Muscle layer of duodenum (tissue), 2 donors: ENCODE measurements at regions not wholly inside any gene's neighbourhood (a gene's known extent, or its start where the extent isn't known, plus 50 kb on each side); places are given as distances from the start of the nearest gene placed in this dataset.

Experiments used
- H3K27ac ChIP-seq: one replicate; pipeline ENCODE4 v1.7.0; 2013; ENCODE audit warnings: mild to moderate bottlenecking, low read length
- H3K27me3 ChIP-seq: one replicate; pipeline ENCODE4 v1.7.0; 2013; ENCODE audit warnings: low read depth, mild to moderate bottlenecking, control low read depth, low read length
- H3K36me3 ChIP-seq, 2 donors: one replicate each; pipeline ENCODE4 v1.7.0; 2013; ENCODE audit warnings: low read length in 2 of 2, control low read depth in 1 of 2, mild to moderate bottlenecking in 1 of 2; ENCODE audit not compliant: insufficient read depth in 2 of 2, control insufficient read depth in 1 of 2
- H3K4me1 ChIP-seq, 2 donors: one replicate each; pipeline ENCODE4 v1.7.0; 2013; ENCODE audit warnings: low read length in 2 of 2, mild to moderate bottlenecking in 2 of 2, control low read depth in 1 of 2, moderate library complexity in 1 of 2; ENCODE audit not compliant: insufficient read depth in 2 of 2, control insufficient read depth in 1 of 2
- H3K4me3 ChIP-seq, 2 donors: one replicate each; pipeline ENCODE4 v1.7.0; 2013; ENCODE audit warnings: low read length in 2 of 2, low read depth in 1 of 2, mild to moderate bottlenecking in 1 of 2
- H3K9me3 ChIP-seq, 2 donors: one replicate each; pipeline ENCODE4 v1.7.0; 2013; ENCODE audit warnings: low read length in 2 of 2, control low read depth in 1 of 2, mild to moderate bottlenecking in 1 of 2; ENCODE audit not compliant: control insufficient read depth in 1 of 2
- donor health status: healthy.

DNA sequence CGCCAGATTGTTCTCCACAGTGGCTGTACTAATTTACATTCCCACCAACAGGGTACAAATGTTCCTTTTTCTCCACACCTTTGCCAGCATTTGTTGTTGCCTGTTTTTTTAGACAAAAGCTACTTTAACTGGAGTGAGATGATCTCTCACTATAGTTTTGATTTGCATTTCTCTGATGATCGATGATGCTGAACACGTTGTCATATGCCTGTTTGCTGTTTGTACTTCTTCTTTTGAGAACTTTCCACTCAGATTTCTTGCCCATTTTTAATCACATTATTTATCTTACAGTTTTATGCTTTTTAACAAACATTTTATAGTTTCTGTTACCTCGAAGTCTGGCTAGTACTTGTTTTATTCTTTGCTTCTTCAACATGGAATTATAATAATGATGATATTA is 643.7 kb upstream of the ALCAM start:
- Histone ChIP-seq H3K4me3 (no peak overlapping the region), H3K9me3 (no peaks in the 10 kb centered on the region), H3K4me1 (no peaks in the 10 kb centered on the region), H3K36me3 (no peaks in the 10 kb centered on the region), H3K27ac (no peak overlapping the region), H3K27me3 (no peaks in the 10 kb centered on the region)

DNA sequence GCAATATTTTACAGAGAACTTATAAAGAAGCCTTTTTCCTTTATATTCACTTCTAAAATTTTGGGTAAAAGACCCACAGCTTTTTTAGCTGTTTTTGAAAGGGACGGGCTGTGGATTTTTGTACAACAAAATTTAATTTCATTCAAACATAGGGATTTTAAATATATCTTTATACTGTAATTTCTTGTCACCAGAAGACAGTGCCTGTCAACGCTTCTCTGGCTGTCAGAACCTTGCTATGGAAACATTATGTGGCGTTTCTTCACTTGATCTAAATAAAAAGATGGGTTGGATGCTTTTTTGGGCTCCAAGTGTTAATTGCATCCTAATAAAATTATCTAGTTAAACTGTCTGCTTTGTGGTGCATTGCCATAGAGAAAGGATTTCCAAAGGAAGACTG is 635.6 kb upstream of the ALCAM start:
- no peak overlapping the region for H3K27ac ChIP-seq
- no peak overlapping the region for H3K4me3 ChIP-seq
- H3K9me3 ChIP-seq, result no peaks in the 10 kb centered on the region

GRCh38 chr3:104734627-104735026 is 632.1 kb upstream of the ALCAM start:
- Histone ChIP-seq H3K27ac (no peak overlapping the region), H3K36me3 (no peaks in the 10 kb centered on the region), H3K9me3 (no peaks in the 10 kb centered on the region), H3K27me3 (no peaks in the 10 kb centered on the region), H3K4me1 (no peaks in the 10 kb centered on the region), H3K4me3 (no peak overlapping the region)

More for the DNA sequence above, 635.6 kb upstream of the ALCAM start:
- no peaks in the 10 kb centered on the region for H3K4me1 ChIP-seq
- H3K36me3 ChIP-seq, result no peaks in the 10 kb centered on the region
- no peaks in the 10 kb centered on the region for H3K27me3 ChIP-seq

GRCh38 chr3:104735691-104736090 is 631.0 kb upstream of the ALCAM start:
- Histone ChIP-seq H3K27ac (no peak overlapping the region), H3K36me3 (no peaks in the 10 kb centered on the region), H3K27me3 (no peaks in the 10 kb centered on the region), H3K4me3 (no peak overlapping the region), H3K4me1 (no peaks in the 10 kb centered on the region), H3K9me3 (no peaks in the 10 kb centered on the region)

GRCh38 chr3:104738271-104738670 is 628.4 kb upstream of the ALCAM start:
- H3K4me3 ChIP-seq, result no peak overlapping the region
- no peaks in the 10 kb centered on the region for H3K27me3 ChIP-seq
- no peaks in the 10 kb centered on the region for H3K36me3 ChIP-seq
- no peaks in the 10 kb centered on the region for H3K9me3 ChIP-seq
- H3K4me1 ChIP-seq, result no peaks in the 10 kb centered on the region
- no peak overlapping the region for H3K27ac ChIP-seq

DNA sequence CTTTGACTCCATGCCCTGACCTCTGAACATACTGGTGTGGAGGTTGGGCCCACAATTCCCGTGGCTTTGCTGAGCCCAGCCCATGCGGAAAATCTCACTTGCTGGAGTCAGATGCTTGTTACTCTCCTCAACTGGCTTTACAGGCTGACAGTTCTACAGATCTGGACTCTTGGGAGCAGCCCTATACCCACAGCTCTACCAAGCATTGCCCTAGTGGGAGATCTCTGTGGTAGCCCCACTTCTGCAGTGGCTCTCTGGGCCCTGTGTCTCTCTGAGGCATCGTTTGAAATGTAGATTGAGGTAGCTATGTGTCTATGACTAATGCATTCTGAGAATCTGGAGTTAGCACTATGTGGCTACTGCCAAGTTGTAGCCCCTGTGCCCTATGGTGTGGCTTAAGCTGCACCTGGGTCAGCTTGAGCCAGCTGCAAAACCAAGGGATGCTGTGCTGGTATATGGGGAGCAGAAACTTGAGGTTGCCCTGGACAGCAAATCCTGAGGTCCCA is 625.8 kb upstream of the ALCAM start:
- Histone ChIP-seq H3K4me1 (no peaks in the 10 kb centered on the region), H3K27ac (no peak overlapping the region), H3K36me3 (no peaks in the 10 kb centered on the region), H3K27me3 (no peaks in the 10 kb centered on the region), H3K9me3 (no peaks in the 10 kb centered on the region), H3K4me3 (no peak overlapping the region)

DNA sequence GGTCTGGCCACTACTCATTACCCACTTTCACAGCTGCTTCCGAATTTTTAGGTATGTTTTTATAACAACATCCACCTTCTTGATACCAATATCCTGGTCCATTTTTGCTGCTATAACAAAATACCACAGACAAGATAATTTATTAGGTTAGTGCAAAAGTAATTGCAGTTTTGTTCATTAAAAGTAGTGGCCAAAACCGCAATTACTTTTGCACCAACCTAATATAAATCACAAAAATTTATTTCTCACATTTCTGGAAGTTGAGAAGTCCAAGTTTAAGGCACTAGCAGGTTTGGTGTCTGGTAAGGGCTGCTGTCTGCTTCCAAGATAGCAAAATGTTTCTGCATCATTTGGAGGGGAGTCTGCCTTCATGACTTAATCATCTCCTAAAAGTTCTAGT is 624.7 kb upstream of the ALCAM start:
- Histone ChIP-seq H3K27ac (no peak overlapping the region), H3K9me3 (no peaks in the 10 kb centered on the region), H3K4me1 (no peaks in the 10 kb centered on the region), H3K4me3 (no peak overlapping the region), H3K36me3 (no peaks in the 10 kb centered on the region), H3K27me3 (no peaks in the 10 kb centered on the region)

GRCh38 chr3:104745313-104745712 is 621.4 kb upstream of the ALCAM start:
- no peak overlapping the region for H3K4me3 ChIP-seq
- no peaks in the 10 kb centered on the region for H3K9me3 ChIP-seq
- H3K27ac ChIP-seq, result no peak overlapping the region
- H3K36me3 ChIP-seq, result no peaks in the 10 kb centered on the region
- H3K27me3 ChIP-seq, result no peaks in the 10 kb centered on the region
- no peaks in the 10 kb centered on the region for H3K4me1 ChIP-seq

DNA sequence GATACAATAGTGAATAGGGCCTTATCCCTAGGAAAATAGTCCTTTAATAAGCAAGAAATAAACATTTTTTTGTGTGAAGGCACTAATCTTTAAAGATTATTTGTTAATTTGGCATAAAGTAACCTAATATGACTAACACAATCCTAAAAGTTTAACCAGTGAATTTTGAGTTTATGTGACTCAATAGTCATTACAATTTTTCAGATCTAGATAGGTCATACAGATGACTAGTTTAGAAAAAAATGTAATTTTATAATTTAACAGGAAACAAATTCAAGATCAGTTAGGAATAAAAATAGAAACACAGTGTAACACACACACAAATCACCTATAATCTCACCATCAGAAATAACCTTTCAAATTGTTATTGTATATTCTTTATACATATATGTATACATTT is 620.7 kb upstream of the ALCAM start:
- Histone ChIP-seq H3K4me3 (no peak overlapping the region), H3K4me1 (no peaks in the 10 kb centered on the region), H3K36me3 (no peaks in the 10 kb centered on the region), H3K9me3 (no peaks in the 10 kb centered on the region), H3K27ac (no peak overlapping the region), H3K27me3 (no peaks in the 10 kb centered on the region)

GRCh38 chr3:104750581-104750980 is 616.1 kb upstream of the ALCAM start:
- H3K9me3 ChIP-seq, result no peaks in the 10 kb centered on the region
- no peaks in the 10 kb centered on the region for H3K27me3 ChIP-seq
- no peak overlapping the region for H3K4me3 ChIP-seq
- H3K36me3 ChIP-seq, result no peaks in the 10 kb centered on the region
- H3K4me1 ChIP-seq, result no peaks in the 10 kb centered on the region
- no peak overlapping the region for H3K27ac ChIP-seq

- no peaks in the 10 kb centered on the region for H3K36me3 ChIP-seq
- H3K4me1 ChIP-seq, result no peaks in the 10 kb centered on the region
- H3K27me3 ChIP-seq, result no peaks in the 10 kb centered on the region
- H3K27ac ChIP-seq, result no peak overlapping the region
- no peak overlapping the region for H3K4me3 ChIP-seq
- H3K9me3 ChIP-seq, result no peaks in the 10 kb centered on the region
Measured at GRCh38 chr3:104755791-104756190, 610.9 kb upstream of the ALCAM start.

DNA sequence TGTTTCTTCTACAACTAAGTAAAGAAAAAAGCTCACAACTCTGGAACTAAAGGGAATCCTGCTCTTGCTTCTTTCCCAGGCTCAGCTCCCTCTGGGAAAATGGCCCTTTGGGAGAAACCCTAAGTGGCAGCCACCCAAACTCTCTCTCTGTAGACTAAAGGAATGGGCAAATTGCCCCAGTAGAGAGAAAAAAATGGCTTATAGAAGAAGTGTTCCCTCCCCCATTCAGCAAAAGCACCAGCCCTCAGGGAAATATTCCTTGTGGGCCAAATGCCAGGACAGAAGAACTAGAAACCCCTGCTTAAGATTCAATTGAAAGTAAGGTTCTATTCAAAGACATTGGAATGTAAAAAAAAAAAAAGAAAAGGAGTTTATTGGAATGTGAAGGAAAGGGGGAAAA is 603.7 kb upstream of the ALCAM start:
- Histone ChIP-seq H3K27ac (no peak overlapping the region), H3K9me3 (no peaks in the 10 kb centered on the region), H3K27me3 (no peaks in the 10 kb centered on the region), H3K4me3 (no peak overlapping the region), H3K36me3 (no peaks in the 10 kb centered on the region), H3K4me1 (peaks cover 0 to 7% of the 10 kb centered on the region in 2 donors)
